Fibroblast of mammary gland (primary cell): ENCODE measurements at regions not wholly inside any gene's neighbourhood (a gene's known extent, or its start where the extent isn't known, plus 50 kb on each side); places are given as distances from the start of the nearest gene placed in this dataset.

Source experiments
- DNase-seq: peaks from one replicate; pipeline ENCODE4 v3.0.0-alpha.2; 2010; ENCODE audit warnings: low read depth
- H3K4me3 ChIP-seq: 2 replicates; pipeline ENCODE4 v1.5.1; 2011; ENCODE audit warnings: low read depth, mild to moderate bottlenecking, low read length, moderate library complexity; ENCODE audit not compliant: control insufficient read depth
- TF ChIP-seq, protein P1 (sequence below): conservative IDR thresholded peaks from 2 replicates; pipeline ENCODE4 v1.5.1; 2011; ENCODE audit warnings: low read depth, low read length, inconsistent platforms; ENCODE audit not compliant: control insufficient read depth, insufficient read depth

DNA sequence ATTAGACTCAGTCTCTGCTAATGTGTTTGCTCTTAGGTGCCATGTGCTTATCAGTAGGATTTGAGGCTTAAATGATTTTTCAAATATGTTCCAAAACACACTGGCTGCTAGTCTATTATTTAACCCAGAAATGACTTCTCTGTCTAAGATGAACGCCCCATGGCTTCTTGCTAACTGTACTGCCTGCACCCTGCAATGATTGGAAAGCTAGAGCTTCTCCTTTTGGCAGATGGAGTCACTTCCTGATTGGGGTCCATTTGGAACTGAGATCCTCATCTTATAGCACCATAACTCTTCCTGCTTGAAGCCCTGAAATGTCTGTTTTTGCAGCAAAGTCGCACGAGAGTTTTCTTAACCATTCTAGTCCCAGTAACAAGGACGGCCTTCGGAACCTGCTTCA lies 186.5 kb upstream of the ADO start:
- DNase-seq, result no peak

GRCh38 chr10:62618576-62619412 lies 185.7 kb upstream of the ADO start:
- peak; percentile 83 for DNase-seq
- no peak overlapping the region for H3K4me3 ChIP-seq
- TF ChIP-seq, protein P1, sequence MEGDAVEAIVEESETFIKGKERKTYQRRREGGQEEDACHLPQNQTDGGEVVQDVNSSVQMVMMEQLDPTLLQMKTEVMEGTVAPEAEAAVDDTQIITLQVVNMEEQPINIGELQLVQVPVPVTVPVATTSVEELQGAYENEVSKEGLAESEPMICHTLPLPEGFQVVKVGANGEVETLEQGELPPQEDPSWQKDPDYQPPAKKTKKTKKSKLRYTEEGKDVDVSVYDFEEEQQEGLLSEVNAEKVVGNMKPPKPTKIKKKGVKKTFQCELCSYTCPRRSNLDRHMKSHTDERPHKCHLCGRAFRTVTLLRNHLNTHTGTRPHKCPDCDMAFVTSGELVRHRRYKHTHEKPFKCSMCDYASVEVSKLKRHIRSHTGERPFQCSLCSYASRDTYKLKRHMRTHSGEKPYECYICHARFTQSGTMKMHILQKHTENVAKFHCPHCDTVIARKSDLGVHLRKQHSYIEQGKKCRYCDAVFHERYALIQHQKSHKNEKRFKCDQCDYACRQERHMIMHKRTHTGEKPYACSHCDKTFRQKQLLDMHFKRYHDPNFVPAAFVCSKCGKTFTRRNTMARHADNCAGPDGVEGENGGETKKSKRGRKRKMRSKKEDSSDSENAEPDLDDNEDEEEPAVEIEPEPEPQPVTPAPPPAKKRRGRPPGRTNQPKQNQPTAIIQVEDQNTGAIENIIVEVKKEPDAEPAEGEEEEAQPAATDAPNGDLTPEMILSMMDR, result no peak

More for the DNA sequence above, 186.5 kb upstream of the ADO start:
- TF ChIP-seq, protein P1, result no peak
- no peak overlapping the region for H3K4me3 ChIP-seq

GRCh38 chr10:62619413-62619738 lies 185.1 kb upstream of the ADO start:
- DNase-seq, result no peak
- H3K4me3 ChIP-seq, result no peak overlapping the region
- TF ChIP-seq, protein P1, result no peak

- TF ChIP-seq, protein P1, result no peak
- no peak for DNase-seq
- no peak overlapping the region for H3K4me3 ChIP-seq
These were observed 184.0 kb upstream of the ADO start for GRCh38 chr10:62620491-62620890.

DNA sequence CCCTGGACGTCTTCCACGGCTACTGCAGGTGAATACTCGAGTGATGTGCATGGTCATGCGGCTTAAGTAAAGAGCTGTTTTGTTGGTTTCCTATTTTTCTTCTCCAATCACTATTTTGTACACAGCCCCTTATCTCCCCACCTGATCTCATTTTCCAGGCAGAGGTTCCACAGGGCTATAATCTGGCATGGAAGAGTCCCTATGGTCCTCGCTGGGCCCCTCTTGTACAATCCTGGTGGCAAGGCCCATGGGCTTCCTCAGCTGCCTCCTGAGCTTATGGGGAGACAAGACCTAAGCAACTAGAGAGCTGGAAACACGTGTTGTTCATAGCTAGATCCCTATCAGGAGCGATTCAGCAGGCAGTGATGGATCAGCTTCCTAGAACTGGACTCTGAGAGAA lies 181.3 kb upstream of the ADO start:
- no peak overlapping the region for H3K4me3 ChIP-seq
- TF ChIP-seq, protein P1, result no peak

GRCh38 chr10:62625484-62625883 lies 179.0 kb upstream of the ADO start:
- H3K4me3 ChIP-seq, result no peak overlapping the region
- TF ChIP-seq, protein P1, result no peak
- no peak for DNase-seq

More for the DNA sequence above, 181.3 kb upstream of the ADO start:
- no peak for DNase-seq
